Ectodermal cell (in vitro differentiated cells): ENCODE measurements at regions not wholly inside any gene's neighbourhood (a gene's known extent, or its start where the extent isn't known, plus 50 kb on each side); places are given as distances from the start of the nearest gene placed in this dataset.

Experiments used
- H3K27ac ChIP-seq: 2 replicates; pipeline ENCODE4 v1.7.0; 2013; ENCODE audit warnings: mild to moderate bottlenecking, low read depth, low read length; ENCODE audit not compliant: insufficient read depth, poor library complexity, severe bottlenecking
- H3K27me3 ChIP-seq: 2 replicates; pipeline ENCODE4 v1.7.0; 2013; ENCODE audit warnings: mild to moderate bottlenecking, low read length; ENCODE audit not compliant: insufficient read depth, control insufficient read depth, poor library complexity, severe bottlenecking
- H3K36me3 ChIP-seq: one replicate; pipeline ENCODE4 v1.7.0; 2013; ENCODE audit warnings: low read length; ENCODE audit not compliant: control insufficient read depth, insufficient read depth
- H3K4me1 ChIP-seq: one replicate; pipeline ENCODE4 v1.7.0; 2013; ENCODE audit warnings: low read length; ENCODE audit not compliant: control insufficient read depth, insufficient read depth
- H3K4me3 ChIP-seq: 2 replicates; pipeline ENCODE4 v1.7.0; 2013; ENCODE audit warnings: low read depth, low read length, control low read depth; ENCODE audit not compliant: insufficient read depth
- H3K9me3 ChIP-seq: 2 replicates; pipeline ENCODE4 v1.7.0; 2013; ENCODE audit warnings: mild to moderate bottlenecking, low read length, moderate library complexity; ENCODE audit not compliant: control insufficient read depth
- WGBS, 2 experiments: methylation state at CpG; one replicate each; pipeline ENCODE4 v1.1.7; 2013; ENCODE audit warnings: missing lambda C conversion rate in 2 of 2; 5-methylcytosine and 5-hydroxymethylcytosine counted together

DNA sequence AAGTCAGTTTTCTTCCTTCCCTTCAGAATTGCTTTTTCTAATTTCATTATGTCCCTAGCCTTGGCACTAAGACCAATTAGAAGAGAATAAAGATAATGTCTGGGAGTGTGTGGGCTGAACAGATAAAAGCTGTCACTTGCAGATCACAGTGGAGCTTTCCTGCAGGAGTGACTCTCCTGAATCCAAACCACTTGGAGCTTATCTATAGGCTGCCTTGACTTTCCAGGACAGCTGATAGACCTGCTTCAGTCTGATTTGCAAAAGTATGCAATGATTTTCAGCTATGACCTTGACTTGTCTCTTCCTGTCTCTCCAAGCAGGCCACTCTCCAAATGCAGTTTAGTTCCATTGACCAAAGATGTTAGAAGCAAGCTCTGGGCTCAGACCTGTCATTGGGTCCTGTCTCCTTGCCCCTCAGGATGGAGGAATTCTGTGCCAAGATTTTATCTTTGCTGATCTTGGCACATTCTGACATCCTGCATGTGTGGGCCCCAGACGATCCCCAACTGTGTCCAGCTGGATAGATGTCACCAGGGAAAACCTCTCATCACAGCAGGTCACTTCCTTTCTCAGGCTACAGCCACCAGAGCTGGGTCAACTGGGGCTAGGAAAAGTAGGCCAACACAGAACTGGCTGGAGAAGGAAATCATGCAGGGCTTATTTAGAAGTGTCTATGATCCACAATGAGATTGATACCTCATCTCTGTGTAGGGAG, 120.9 kb upstream of the ZNF438 start:
- H3K27ac ChIP-seq: no peak overlapping the region
- H3K27me3 ChIP-seq: no peaks in the 10 kb centered on the region
- WGBS, 2 experiments: 70 to 72% methylated on average over 1 of the region's 1 CpG
- H3K4me1 ChIP-seq: no peaks in the 10 kb centered on the region
- no peaks in the 10 kb centered on the region for H3K36me3 ChIP-seq
- H3K9me3 ChIP-seq: no peaks in the 10 kb centered on the region
- H3K4me3 ChIP-seq: no peak overlapping the region

DNA sequence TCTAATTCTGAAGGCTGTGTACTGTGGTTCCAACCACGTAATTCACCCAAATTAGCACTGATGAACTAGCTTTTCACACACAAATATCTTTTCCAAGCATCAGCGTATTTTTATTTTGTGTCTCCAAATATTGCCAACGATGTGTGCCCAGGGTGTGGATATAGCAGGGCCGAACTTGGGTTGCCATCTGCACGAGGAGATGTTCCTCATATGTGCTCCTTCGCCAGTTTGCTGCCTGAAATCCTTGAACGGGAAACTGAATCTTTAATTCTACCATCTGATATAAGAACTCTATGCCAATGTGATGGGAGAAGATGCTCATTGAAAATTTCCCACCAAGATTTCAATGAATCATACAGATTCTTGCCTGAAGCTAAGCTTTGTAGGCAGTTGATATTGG, 121.5 kb upstream of the ZNF438 start:
- H3K27ac ChIP-seq: no peak overlapping the region
- no peak overlapping the region for H3K4me3 ChIP-seq

DNA sequence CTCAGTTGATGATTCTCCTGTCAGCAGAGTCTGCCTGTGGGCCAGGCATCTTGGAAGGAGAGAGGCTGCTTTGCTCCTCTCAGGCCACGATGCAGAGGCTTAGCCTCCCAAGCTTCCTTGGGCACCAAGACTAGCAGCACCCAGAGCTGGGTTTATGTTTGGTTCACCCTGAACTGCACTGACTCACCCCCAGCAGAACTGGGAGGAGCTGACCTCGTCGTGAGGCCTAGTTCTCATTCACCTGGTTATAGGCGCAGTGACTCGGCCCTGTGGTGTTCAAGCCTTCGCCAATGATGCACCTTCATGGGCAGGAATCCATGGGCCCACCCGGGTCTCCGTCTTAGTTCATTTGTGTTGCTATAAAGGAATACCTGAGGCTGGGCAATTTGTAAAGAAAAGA, 122.0 kb upstream of the ZNF438 start:
- no peaks in the 10 kb centered on the region for H3K9me3 ChIP-seq
- WGBS, 2 experiments: 93 to 95% methylated on average over 8 of the region's 8 CpGs
- no peak overlapping the region for H3K27ac ChIP-seq
- no peaks in the 10 kb centered on the region for H3K36me3 ChIP-seq
- H3K27me3 ChIP-seq: no peaks in the 10 kb centered on the region
- H3K4me1 ChIP-seq: no peaks in the 10 kb centered on the region
- H3K4me3 ChIP-seq: no peak overlapping the region

More for the DNA sequence above, 121.5 kb upstream of the ZNF438 start:
- no peaks in the 10 kb centered on the region for H3K9me3 ChIP-seq
- WGBS, 2 experiments: 92 to 97% methylated on average over 6 to 7 of the region's 7 CpGs
- H3K36me3 ChIP-seq: no peaks in the 10 kb centered on the region
- H3K27me3 ChIP-seq: no peaks in the 10 kb centered on the region
- no peaks in the 10 kb centered on the region for H3K4me1 ChIP-seq

DNA sequence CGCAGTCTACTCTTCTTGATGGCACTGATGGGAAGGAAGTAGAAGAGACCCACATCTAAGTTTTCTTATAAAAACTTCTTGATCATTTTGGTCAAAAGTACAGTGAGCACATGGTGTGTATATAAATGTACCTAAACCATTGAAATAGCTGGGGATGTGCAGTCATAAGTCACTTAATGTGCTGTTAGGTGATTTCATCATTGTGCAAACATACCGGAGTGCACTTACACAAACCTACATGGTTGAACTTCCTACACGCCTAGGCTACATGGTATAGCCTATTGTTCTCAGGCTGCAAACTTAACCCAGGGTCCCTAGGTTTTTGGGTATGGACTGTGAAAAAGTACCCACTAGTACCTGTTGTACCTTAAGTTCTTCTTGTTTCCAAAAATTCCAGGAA, 123.3 kb upstream of the ZNF438 start:
- H3K9me3 ChIP-seq: no peaks in the 10 kb centered on the region
- no peak overlapping the region for H3K4me3 ChIP-seq
- H3K4me1 ChIP-seq: no peaks in the 10 kb centered on the region
- 60% methylated on average over 3 of the region's 3 CpGs; no CpG with 5 or more reads in 1 of the 2 experiments for WGBS, 2 experiments
- H3K27me3 ChIP-seq: no peaks in the 10 kb centered on the region
- H3K27ac ChIP-seq: no peak overlapping the region
- no peaks in the 10 kb centered on the region for H3K36me3 ChIP-seq

DNA sequence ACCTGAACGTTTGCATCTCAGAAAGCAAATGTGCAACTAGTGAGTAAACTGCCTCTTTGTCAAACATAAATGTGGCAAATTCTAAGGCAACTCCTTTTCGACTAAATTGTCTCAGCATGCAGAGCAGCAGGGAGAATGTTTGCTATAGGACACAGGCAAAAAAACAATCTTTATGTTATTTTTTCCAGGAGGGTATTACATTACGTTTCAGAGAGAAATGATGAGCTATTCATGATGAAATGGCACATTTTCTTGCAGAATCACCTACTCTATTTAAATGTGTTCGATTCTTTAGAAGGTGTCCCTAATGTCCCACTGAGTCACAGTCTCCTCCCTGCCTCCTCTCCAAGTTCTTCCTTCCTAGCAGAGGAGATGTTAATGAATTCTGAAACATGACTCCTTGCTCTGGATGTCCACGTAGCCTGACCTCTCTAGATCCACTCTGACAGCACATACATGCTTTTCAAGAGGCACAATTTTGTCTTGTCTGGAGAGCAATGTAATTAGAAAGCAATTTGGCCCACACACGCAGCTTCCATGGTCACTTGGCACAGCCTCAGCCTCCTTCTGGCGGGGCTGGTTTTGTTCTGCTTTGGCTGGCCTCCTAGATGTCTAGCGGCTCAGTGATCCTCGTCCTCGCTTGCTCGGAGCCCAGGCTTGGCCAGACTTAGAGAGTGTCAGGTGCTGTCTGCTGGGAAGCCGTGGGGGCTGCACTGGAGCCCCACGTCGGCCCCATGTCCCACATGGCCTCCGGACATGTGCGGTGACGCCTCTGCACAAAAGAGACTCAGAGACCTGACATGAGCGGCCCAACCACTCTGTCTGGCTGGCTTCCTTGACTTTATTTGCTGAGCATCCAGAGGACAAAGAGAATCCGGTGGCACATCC, 125.7 kb upstream of the ZNF438 start:
- Histone ChIP-seq H3K4me3 (no peak overlapping the region), H3K4me1 (no peaks in the 10 kb centered on the region), H3K27ac (no peak overlapping the region), H3K9me3 (no peaks in the 10 kb centered on the region), H3K27me3 (no peaks in the 10 kb centered on the region), H3K36me3 (no peaks in the 10 kb centered on the region)
- 84 to 87% methylated on average over 18 to 19 of the region's 19 CpGs for WGBS, 2 experiments

DNA sequence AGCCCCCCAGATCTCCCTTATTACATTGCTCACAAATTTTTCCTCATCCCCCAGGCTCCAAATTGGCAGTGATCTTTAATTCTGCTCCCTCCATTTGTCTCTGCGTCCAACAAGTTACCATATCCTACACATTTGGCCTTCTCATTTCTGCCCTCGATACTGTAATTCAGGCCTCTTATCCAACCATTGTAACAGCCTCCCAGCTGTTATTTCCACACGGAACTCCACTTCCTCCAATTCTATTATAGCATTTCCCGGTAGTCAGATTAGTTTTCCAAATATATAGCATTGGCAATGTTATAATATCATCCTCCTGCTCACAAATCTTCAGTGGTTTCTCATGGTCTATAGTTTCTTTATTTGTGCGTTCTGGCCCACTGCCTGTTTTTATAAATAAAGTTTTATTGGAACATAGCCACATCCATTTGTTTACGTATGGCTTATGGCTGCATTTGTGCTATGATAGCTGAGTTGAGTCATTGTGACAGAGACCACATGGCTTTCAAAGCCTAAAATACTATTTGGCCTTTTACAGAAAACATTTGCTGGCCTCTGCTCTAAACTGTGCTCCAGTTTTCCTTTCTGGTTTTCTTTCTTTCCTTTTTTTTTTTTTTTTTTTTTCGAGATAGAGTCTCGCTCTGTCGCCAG, 126.5 kb upstream of the ZNF438 start:
- H3K36me3 ChIP-seq: no peaks in the 10 kb centered on the region
- H3K27ac ChIP-seq: no peak overlapping the region
- no peaks in the 10 kb centered on the region for H3K9me3 ChIP-seq
- H3K4me3 ChIP-seq: no peak overlapping the region
- 91 to 96% methylated on average over 7 to 9 of the region's 9 CpGs for WGBS, 2 experiments
- H3K27me3 ChIP-seq: no peaks in the 10 kb centered on the region
- H3K4me1 ChIP-seq: no peaks in the 10 kb centered on the region

DNA sequence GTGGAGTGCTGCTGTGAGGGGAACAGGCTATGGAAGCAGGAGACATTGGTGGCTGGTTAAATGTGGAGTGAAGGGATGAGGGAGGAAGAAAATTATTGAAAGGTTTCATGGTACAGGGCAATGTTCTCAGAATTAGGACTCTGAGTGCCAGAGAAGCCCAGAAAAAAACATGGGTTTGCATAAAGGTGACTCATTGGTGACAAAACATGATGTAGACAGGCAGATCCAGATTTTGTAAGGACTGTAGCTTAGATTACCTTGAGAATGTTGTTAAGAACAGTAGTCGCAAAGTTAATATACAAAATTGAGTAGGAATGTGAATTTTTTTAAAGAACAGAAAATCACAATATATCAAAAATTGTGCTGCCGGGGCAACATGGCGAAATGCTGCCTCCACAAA, 134.9 kb upstream of the ZNF438 start:
- no peaks in the 10 kb centered on the region for H3K4me1 ChIP-seq
- no peak overlapping the region for H3K4me3 ChIP-seq
- 88 to 100% methylated on average over 1 to 3 of the region's 3 CpGs for WGBS, 2 experiments
- no peaks in the 10 kb centered on the region for H3K9me3 ChIP-seq
- no peaks in the 10 kb centered on the region for H3K36me3 ChIP-seq
- no peaks in the 10 kb centered on the region for H3K27me3 ChIP-seq
- no peak overlapping the region for H3K27ac ChIP-seq

DNA sequence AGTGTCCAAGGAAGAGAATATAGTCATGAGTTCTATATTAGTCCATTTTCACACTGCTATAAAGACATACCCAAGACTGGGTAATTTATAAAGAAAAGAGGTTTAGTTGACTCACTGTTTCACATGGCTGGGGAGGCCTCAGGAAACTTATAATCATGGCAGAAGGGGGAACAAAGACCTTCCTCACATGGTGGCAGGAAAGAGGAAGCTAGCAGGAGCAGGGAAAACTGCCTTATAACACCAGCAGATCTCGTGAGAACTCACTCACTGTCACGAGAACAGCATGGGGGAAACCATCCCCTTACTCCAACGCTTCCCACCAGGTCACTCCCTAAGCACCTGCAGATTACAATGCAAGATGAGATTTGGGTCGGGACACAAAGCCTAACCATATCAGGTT, 139.0 kb upstream of the ZNF438 start:
- 90 to 91% methylated on average over 4 of the region's 4 CpGs for WGBS, 2 experiments
- Histone ChIP-seq H3K27me3 (no peaks in the 10 kb centered on the region), H3K4me1 (no peaks in the 10 kb centered on the region), H3K27ac (no peak overlapping the region), H3K9me3 (no peaks in the 10 kb centered on the region), H3K36me3 (no peaks in the 10 kb centered on the region), H3K4me3 (no peak overlapping the region)

DNA sequence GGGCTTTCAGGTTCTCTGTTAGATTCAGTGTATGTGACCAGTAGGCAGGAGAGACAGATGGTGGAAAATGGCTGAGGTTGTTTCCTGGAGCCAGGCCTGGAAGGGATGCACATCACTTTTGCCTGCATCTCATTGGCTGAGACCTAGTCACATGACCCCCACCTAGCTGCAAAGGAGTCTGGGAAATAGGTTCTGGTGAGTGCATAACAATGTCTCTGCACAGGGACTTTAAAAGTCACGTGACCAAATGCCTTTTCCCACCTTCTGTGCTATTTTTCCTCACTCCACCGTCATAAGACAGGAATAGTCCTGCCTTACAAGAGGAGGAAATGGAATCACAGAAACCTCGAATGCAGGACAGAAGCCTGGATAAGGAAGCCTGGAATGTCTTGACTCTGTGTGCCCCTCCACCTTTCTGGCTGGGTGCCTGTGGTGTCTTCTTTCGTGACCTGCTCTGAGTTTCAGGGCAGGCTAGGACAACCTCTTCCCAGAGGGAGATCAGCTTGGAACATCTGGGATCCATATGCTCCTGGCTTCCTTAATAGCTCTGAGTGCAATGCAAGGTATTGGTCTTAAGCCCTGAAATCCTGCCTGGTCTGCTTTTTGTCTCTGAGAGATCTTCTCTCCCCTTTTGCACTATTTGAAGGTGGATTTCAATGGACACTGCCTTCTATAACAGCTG, 139.9 kb upstream of the ZNF438 start:
- Histone ChIP-seq H3K9me3 (no peaks in the 10 kb centered on the region), H3K27me3 (no peaks in the 10 kb centered on the region), H3K4me3 (no peak overlapping the region), H3K27ac (no peak overlapping the region), H3K4me1 (no peaks in the 10 kb centered on the region), H3K36me3 (no peaks in the 10 kb centered on the region)
- WGBS, 2 experiments: 94% methylated on average over 4 of the region's 4 CpGs

DNA sequence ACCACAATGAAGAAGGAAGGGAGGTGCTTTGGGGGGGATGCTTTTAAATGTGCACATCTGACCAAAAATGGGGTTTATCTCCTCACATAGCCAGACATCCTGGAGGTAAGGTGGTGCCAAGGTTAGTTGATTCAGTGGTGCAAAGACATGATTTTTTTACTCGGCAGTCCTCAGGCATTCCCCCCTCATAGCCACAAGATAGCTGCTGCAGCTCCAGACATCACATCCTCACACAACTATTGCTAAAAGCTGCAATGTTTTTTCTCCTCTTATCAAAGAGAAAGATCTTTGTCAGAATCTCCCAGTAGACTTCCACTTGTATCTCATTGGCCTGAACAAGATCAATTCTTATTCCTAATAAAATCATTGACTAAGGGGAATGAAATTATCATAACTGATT, 141.3 kb upstream of the ZNF438 start:
- Histone ChIP-seq H3K4me1 (no peaks in the 10 kb centered on the region), H3K4me3 (no peak overlapping the region), H3K9me3 (no peaks in the 10 kb centered on the region), H3K36me3 (no peaks in the 10 kb centered on the region), H3K27me3 (no peaks in the 10 kb centered on the region), H3K27ac (no peak overlapping the region)
- WGBS, 2 experiments: 93% methylated on average over 1 of the region's 1 CpG
